HG03432 (cell line): ENCODE measurements at regions not wholly inside any gene's neighbourhood (a gene's known extent, or its start where the extent isn't known, plus 50 kb on each side); places are given as distances from the start of the nearest gene placed in this dataset.
"Not testable (repeated sequence)": the region's sequence is repeated elsewhere in the genome, so short reads cannot be mapped to it uniquely, and the experiment has no call there.

ENCODE experiments used
- ATAC-seq: cut with Tn5 transposase; IDR thresholded peaks from one replicate; pipeline ENCODE4 v1.9.1; 2021; ENCODE audit warnings: mild to moderate bottlenecking, moderate library complexity; ENCODE audit not compliant: unreplicated experiment

GRCh38 chr3:29176501-29176900 lies 104.4 kb upstream of the RBMS3 start:
- no peak for ATAC-seq

- no peak for ATAC-seq
Measured at GRCh38 chr3:29178809-29179793, 101.8 kb upstream of the RBMS3 start.

- ATAC-seq: peak; percentile 83
Measured at GRCh38 chr3:29181149-29181780, 99.6 kb upstream of the RBMS3 start.

GRCh38 chr3:29181872-29182271 lies 99.0 kb upstream of the RBMS3 start:
- no peak for ATAC-seq

GRCh38 chr3:29182828-29183227 lies 98.0 kb upstream of the RBMS3 start:
- ATAC-seq: not testable (repeated sequence)

GRCh38 chr3:29183346-29184087 lies 97.4 kb upstream of the RBMS3 start:
- no peak for ATAC-seq

GRCh38 chr3:29185706-29186105 lies 95.2 kb upstream of the RBMS3 start:
- ATAC-seq: no peak

- no peak for ATAC-seq
Measured at GRCh38 chr3:29186131-29186599, 94.7 kb upstream of the RBMS3 start.

GRCh38 chr3:29186982-29187725 lies 93.7 kb upstream of the RBMS3 start:
- no peak for ATAC-seq

GRCh38 chr3:29189328-29189727 lies 91.5 kb upstream of the RBMS3 start:
- ATAC-seq: no peak

GRCh38 chr3:29194139-29194538 lies 86.7 kb upstream of the RBMS3 start:
- ATAC-seq: no peak

- no peak for ATAC-seq
Measured at GRCh38 chr3:29195056-29195455, 85.8 kb upstream of the RBMS3 start.

GRCh38 chr3:29201604-29202003 lies 79.3 kb upstream of the RBMS3 start:
- ATAC-seq: no peak

GRCh38 chr3:29202378-29202777 lies 78.5 kb upstream of the RBMS3 start:
- no peak for ATAC-seq

GRCh38 chr3:29203851-29204250 lies 77.0 kb upstream of the RBMS3 start:
- no peak for ATAC-seq

- no peak for ATAC-seq
Measured at GRCh38 chr3:29207427-29207826, 73.4 kb upstream of the RBMS3 start.

- ATAC-seq: no peak
Measured at GRCh38 chr3:29212789-29213433, 68.0 kb upstream of the RBMS3 start.

- ATAC-seq: no peak
Measured at GRCh38 chr3:29214009-29214658, 66.7 kb upstream of the RBMS3 start.

- no peak for ATAC-seq
Measured at GRCh38 chr3:29215948-29216347, 64.9 kb upstream of the RBMS3 start.

- ATAC-seq: no peak
Measured at GRCh38 chr3:29226706-29227105, 54.2 kb upstream of the RBMS3 start.
